Endothelial cell (in vitro differentiated cells): ENCODE measurements at regions not wholly inside any gene's neighbourhood (a gene's known extent, or its start where the extent isn't known, plus 50 kb on each side); places are given as distances from the start of the nearest gene placed in this dataset.

Experiments used
- DNase-seq: peaks from one replicate; pipeline ENCODE4 v3.0.0; 2021; ENCODE audit warnings: low spot score
- H3K27ac Mint-ChIP-seq: one replicate; pipeline ENCODE4 v1.8.0; 2021; ENCODE audit warnings: mixed read lengths, inconsistent platforms; ENCODE audit not compliant: unreplicated experiment
- H3K27me3 Mint-ChIP-seq: one replicate; pipeline ENCODE4 v1.8.0; 2021; ENCODE audit warnings: mild to moderate bottlenecking, moderate library complexity, mixed read lengths, inconsistent platforms; ENCODE audit not compliant: unreplicated experiment
- H3K36me3 Mint-ChIP-seq: one replicate; pipeline ENCODE4 v1.8.0; 2021; ENCODE audit warnings: mild to moderate bottlenecking, low read depth, mixed read lengths, inconsistent platforms; ENCODE audit not compliant: unreplicated experiment
- H3K4me1 Mint-ChIP-seq: one replicate; pipeline ENCODE4 v1.8.0; 2021; ENCODE audit warnings: mild to moderate bottlenecking, mixed read lengths, inconsistent platforms; ENCODE audit not compliant: unreplicated experiment
- H3K4me3 Mint-ChIP-seq: one replicate; pipeline ENCODE4 v1.8.0; 2021; ENCODE audit warnings: mild to moderate bottlenecking, mixed read lengths, inconsistent platforms; ENCODE audit not compliant: unreplicated experiment
- H3K9me3 Mint-ChIP-seq: one replicate; pipeline ENCODE4 v1.8.0; 2021; ENCODE audit warnings: mixed read lengths, inconsistent platforms; ENCODE audit not compliant: unreplicated experiment
- TF ChIP-seq, protein P1 (sequence below): fragments of 200-600 bp; sonication (generic); IDR thresholded peaks from one replicate; pipeline ENCODE4 v1.5.0; 2021; ENCODE audit warnings: antibody characterized with exemption; ENCODE audit not compliant: unreplicated experiment

DNA sequence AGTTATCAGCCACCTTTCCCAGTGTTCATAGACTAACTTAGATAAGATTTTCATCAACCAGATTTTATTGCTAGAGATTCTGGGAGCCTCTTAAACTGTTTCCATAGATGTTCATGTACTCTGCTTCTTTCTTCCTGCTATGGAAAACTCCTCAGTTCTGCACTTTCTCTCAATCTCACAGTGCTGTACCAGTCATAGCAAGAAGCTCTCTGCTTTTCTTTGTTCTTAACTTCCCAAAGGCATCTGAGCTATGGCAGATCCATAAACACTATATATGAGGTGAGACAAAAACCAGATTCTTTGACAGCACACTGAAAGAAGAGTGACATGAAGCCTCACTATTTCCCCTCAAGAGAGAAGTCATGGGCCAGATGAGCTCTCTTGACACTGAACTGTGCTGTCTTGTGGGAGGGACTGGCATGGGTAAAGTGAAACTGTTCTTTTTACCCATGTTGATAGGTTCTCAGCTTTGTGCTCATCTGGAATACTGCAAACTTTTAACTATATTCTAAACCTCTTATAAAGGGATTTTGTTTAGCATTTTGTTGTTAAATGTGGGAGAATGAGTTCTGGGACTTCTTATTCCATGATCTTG is 64.2 kb upstream of the LYPLAL1 start:
- Mint-ChIP-seq H3K36me3 (no peaks in the 10 kb centered on the region), H3K9me3 (no peaks in the 10 kb centered on the region), H3K4me3 (no peak overlapping the region), H3K27me3 (no peaks in the 10 kb centered on the region), H3K27ac (no peak overlapping the region), H3K4me1 (no peaks in the 10 kb centered on the region)
- TF ChIP-seq, protein P1, sequence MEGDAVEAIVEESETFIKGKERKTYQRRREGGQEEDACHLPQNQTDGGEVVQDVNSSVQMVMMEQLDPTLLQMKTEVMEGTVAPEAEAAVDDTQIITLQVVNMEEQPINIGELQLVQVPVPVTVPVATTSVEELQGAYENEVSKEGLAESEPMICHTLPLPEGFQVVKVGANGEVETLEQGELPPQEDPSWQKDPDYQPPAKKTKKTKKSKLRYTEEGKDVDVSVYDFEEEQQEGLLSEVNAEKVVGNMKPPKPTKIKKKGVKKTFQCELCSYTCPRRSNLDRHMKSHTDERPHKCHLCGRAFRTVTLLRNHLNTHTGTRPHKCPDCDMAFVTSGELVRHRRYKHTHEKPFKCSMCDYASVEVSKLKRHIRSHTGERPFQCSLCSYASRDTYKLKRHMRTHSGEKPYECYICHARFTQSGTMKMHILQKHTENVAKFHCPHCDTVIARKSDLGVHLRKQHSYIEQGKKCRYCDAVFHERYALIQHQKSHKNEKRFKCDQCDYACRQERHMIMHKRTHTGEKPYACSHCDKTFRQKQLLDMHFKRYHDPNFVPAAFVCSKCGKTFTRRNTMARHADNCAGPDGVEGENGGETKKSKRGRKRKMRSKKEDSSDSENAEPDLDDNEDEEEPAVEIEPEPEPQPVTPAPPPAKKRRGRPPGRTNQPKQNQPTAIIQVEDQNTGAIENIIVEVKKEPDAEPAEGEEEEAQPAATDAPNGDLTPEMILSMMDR = no peak
- no peak for DNase-seq

DNA sequence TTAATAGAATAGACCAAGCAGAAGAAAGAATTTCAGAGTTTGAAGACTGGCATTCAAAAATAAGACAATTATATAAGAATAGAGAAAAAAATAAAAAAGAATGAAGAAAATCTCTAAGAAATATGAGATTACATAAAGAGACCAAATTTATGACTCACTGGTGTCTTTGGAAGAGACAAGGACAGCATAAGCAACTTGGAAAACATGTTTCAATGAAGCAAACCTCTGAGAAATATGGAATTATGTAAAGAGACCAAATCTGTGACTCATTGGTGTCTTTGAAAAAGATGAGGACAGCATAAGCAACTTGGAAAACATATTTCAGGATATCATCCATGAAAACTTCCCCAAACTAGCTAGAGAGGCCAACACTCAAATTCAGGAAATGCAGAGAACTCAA is 60.4 kb upstream of the LYPLAL1 start:
- H3K27ac Mint-ChIP-seq = no peak overlapping the region
- H3K27me3 Mint-ChIP-seq = no peaks in the 10 kb centered on the region
- H3K4me3 Mint-ChIP-seq = no peak overlapping the region
- H3K9me3 Mint-ChIP-seq = no peaks in the 10 kb centered on the region
- H3K4me1 Mint-ChIP-seq = no peaks in the 10 kb centered on the region
- DNase-seq = no peak
- H3K36me3 Mint-ChIP-seq = no peaks in the 10 kb centered on the region
- TF ChIP-seq, protein P1 = no peak

DNA sequence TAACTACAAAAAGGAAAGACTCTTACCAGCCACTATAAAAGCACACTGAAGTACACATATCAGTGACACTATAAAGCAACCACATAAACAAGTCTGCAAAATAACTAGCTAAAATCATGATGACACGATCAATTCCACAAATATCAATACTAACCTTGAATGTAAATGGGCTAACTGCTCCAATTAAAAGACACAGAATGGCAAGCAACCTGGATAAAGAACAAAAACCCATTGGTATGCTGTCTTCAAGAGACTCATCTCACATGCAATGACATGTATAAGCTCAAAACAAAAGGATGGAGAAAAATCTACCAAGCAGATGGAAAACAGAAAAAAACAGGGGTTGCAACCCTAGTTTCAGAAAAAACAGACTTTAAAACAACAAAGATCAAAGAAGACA is 59.7 kb upstream of the LYPLAL1 start:
- H3K9me3 Mint-ChIP-seq = no peaks in the 10 kb centered on the region
- H3K36me3 Mint-ChIP-seq = no peaks in the 10 kb centered on the region
- no peak overlapping the region for H3K27ac Mint-ChIP-seq
- no peak for DNase-seq
- no peaks in the 10 kb centered on the region for H3K27me3 Mint-ChIP-seq
- H3K4me1 Mint-ChIP-seq = no peaks in the 10 kb centered on the region
- TF ChIP-seq, protein P1 = no peak
- H3K4me3 Mint-ChIP-seq = no peak overlapping the region

DNA sequence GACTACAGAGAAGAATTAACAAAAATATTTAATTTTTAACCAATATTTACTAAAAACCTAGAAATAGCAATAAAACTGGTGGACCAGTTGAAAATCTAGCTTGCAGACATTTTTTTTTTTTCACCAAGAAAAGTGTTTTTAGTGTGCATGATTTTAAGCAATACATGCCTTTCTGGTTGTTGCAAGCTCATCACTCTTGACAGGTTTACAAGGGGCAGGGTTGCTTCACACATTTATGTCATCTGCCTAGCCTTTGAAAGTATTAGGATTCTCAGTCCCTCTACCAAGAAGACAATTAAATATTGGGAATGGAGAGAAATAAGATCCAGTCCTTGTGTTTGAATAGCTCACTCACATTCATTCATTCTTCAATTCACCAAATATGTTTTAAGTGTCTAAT is 53.8 kb upstream of the LYPLAL1 start:
- no peak overlapping the region for H3K27ac Mint-ChIP-seq
- no peaks in the 10 kb centered on the region for H3K36me3 Mint-ChIP-seq
- no peak for DNase-seq
- H3K27me3 Mint-ChIP-seq = no peaks in the 10 kb centered on the region
- H3K9me3 Mint-ChIP-seq = no peaks in the 10 kb centered on the region
- TF ChIP-seq, protein P1 = no peak
- peaks cover 2% of the 10 kb centered on the region for H3K4me1 Mint-ChIP-seq
- no peak overlapping the region for H3K4me3 Mint-ChIP-seq

DNA sequence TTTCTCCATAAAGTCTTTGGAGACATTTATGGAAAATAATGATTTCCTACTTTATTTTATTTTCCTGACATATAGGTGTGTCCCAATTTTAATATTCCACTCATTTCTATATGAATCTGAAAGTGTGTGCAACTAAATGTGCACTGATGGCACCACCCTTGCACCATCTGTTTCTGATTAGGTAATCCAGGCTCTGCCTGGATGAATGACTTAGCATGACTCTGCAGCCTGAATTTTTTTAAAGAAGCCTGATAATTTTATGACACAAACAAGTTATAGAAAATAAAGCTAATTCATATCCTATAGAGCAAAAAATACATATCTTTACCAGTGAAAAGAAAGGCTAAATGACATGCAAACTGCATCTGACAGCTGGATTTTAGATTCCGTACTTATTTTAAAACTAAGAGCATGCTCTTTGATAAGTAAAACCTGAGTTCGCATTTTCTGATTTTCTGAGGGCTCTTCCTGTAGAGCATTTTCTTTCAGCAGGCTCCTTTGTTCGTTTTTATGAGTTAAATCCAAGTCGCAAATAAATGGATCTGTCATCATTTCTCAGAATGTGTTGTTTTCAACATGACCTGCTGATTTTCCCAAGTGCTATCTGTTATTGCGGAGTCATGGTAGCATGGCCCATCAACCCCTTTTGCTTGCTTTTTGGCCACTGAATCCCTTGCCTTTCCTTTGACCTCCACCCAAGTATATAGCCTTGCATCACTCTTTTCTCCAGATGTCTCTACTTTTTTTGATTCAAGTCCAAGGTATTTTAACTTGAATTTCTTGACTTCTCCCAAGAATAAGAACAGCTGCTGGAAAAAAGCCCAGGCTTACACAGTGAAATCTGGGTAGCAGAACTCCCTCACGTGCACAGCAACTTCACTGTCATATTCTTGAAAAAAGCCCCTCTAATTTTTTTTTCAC is 52.8 kb upstream of the LYPLAL1 start:
- no peaks in the 10 kb centered on the region for H3K9me3 Mint-ChIP-seq
- no peaks in the 10 kb centered on the region for H3K27me3 Mint-ChIP-seq
- DNase-seq = no peak
- H3K4me1 Mint-ChIP-seq = peaks cover 2% of the 10 kb centered on the region
- TF ChIP-seq, protein P1 = no peak
- no peak overlapping the region for H3K27ac Mint-ChIP-seq
- H3K4me3 Mint-ChIP-seq = no peak overlapping the region
- H3K36me3 Mint-ChIP-seq = no peaks in the 10 kb centered on the region
